D721Med (cell line): ENCODE measurements at regions not wholly inside any gene's neighbourhood (a gene's known extent, or its start where the extent isn't known, plus 50 kb on each side); places are given as distances from the start of the nearest gene placed in this dataset.

Experiments used
- DNase-seq: peaks from one replicate; pipeline ENCODE4 v3.0.0; 2011; ENCODE audit warnings: low spot score; ENCODE audit not compliant: insufficient read length
- FAIRE-seq: peaks from 2 replicates; lab custom pipeline; 2011; peaks lifted over from hg19 to GRCh38; lab: Jason Lieb, UNC
- TF ChIP-seq, protein P1 (sequence below): IDR thresholded peaks from 2 replicates; pipeline ENCODE4 v1.5.1; 2012; ENCODE audit warnings: mild to moderate bottlenecking, control low read depth; ENCODE audit not compliant: insufficient read depth; ENCODE audit errors: missing control alignments

DNA sequence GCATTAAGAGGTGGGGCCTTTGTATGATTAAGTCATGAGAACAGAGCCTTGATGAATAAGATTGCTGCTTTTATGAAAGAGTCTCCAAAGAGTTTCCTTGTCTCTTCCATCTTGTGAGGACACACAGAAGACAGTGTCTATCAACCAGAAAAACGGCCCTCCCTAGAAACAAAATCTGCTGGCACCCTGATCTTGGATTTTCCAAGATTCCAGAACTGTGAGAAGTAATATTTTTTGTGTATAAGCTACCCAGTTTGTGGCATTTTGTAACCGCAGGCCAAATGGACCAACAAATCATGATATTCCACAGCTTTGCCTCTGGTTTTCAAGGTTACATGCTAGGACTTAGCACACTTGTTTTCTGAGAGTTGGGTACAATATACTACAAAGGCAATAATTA lies 687.8 kb downstream of the TDRD15 start:
- no peak for FAIRE-seq
- TF ChIP-seq, protein P1, sequence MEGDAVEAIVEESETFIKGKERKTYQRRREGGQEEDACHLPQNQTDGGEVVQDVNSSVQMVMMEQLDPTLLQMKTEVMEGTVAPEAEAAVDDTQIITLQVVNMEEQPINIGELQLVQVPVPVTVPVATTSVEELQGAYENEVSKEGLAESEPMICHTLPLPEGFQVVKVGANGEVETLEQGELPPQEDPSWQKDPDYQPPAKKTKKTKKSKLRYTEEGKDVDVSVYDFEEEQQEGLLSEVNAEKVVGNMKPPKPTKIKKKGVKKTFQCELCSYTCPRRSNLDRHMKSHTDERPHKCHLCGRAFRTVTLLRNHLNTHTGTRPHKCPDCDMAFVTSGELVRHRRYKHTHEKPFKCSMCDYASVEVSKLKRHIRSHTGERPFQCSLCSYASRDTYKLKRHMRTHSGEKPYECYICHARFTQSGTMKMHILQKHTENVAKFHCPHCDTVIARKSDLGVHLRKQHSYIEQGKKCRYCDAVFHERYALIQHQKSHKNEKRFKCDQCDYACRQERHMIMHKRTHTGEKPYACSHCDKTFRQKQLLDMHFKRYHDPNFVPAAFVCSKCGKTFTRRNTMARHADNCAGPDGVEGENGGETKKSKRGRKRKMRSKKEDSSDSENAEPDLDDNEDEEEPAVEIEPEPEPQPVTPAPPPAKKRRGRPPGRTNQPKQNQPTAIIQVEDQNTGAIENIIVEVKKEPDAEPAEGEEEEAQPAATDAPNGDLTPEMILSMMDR = no peak
- no peak for DNase-seq

DNA sequence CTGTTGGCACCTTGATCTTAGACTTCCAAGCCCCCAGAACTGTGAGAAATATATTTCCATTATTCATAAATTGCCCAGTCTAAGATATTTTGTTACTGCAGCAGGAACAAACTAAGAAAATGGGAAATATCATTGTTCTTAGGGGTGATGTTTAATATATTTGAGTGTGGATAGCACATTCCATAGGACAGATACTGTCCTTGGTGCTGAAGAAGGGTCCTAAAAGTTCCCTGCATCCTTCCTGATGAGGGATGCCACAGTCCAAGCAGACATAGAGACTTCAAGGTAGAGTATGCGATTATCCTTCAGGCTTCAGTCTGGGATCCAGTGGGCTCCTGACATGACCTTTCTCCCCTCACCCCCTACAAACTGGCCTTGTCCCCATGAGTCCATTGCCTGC lies 689.0 kb downstream of the TDRD15 start:
- TF ChIP-seq, protein P1 = no peak
- DNase-seq (no peak), FAIRE-seq (no peak)

DNA sequence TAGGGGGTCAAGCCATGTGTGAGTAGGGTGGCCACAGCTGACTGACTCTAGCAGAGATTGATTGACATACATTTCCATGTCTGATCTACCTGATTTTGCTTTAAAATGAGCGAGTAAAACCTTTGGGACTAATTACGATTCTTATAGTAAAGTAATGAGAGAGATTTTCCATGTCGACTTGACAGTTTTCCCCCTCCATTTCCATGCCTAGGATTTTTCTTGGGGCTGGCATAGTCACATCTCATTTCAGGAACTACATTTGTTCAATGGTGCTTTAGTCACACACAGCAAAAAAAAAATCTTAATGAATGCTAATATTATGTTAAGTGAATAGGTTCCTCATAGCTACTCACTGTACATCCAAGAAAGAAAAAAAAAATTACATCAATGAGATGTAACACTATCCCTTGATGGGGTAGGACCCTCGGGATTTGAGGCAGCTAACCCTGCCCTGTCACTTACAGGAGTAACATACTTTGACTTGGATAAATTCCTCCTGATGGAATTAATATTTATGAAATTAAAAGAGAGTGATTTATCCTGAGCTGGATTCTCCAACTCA lies 690.9 kb downstream of the TDRD15 start:
- FAIRE-seq = no peak
- DNase-seq = no peak
- TF ChIP-seq, protein P1 = no peak

DNA sequence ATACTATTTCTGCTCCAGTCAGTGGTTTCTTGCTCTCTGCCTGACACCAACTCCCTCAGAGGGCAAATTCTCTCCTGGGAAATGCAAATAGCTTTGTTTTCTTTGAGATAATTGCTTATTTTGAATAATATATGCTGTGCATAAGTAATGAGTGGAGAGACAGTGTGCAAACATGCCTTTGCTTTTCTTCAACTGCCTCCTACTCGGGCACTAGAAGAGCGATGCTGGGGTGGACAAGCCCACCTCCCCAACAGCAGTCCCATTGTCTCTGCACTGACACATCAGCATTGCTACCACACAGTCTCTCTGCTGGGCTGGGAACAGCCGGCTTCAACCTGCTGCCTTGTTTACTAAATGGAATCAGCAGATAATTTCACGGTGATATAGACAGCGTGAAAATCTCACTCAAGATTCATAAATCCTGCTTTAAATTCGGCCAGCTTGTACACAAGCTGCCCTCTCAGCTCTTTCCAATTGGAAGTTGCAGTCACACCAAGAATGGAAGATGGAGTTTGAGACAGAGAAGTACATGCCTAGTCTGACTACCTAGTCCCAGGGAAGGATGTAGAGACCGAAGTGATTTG lies 694.5 kb downstream of the TDRD15 start:
- DNase-seq (no peak), FAIRE-seq (no peak)
- TF ChIP-seq, protein P1 = no peak

DNA sequence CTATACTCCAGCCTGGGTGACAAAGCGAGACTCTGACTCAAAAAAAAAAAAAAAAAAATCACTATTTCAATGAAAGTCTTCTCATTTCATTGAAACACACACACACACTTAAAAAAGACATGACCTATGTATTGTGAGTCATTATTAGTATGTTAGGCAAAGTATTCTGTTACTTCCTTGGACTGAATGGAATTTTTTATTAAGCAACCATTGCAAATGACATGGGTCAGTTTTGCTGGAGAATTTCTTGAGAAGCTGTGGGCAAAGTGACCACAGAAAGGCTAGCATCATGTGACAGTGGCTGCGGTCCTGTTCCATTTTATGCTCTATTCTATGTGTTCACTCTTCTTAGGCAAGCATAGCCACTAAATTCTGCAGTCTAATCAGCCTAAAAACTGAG lies 695.7 kb downstream of the TDRD15 start:
- DNase-seq = no peak
- TF ChIP-seq, protein P1 = no peak
- FAIRE-seq = no peak

DNA sequence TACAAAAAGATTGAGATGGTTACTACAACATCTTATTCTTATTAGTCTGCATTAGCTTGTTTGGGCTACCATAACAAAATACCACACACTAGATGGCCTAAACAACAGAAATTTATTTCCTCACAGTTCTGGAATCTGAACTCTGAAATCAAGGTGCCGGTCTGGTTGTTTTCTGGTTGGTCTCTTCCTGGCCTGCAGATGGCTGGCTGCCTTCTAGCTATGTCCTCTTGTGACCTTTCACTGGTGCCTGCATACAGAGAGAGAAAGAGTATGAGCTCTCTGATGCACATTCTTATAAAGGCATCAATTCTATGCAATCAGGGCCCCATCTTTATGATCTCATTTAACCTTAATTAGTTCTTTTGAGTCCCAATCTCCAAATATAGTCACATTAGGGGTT lies 696.5 kb downstream of the TDRD15 start:
- FAIRE-seq = no peak
- DNase-seq = no peak
- TF ChIP-seq, protein P1 = no peak

DNA sequence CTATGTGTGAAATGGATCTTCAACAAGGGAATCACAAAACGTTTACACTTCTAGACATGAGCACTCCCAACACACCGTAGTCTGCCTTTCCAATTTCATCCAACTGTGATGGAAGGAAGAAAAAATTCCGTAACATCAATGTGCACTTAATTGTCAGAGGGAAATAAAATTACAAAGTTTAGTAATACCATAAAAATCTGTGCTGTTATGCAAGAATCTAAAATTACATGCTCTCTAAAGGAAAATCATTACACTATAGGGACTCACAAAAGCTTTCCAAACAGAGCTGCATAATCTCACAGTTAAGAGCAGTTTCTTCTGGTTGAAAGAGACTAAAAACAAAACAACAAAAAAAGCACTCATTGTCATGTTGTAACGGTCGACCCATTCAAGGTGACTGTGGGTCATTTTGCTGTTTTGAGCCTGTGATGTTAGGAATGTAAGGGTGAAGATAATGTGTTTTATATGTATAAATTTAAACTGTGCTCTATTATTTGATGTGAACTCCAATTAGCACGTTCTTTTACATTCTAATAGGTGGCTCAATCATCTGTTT lies 698.0 kb downstream of the TDRD15 start:
- no peak for FAIRE-seq
- TF ChIP-seq, protein P1 = no peak

More for the DNA sequence above, 698.0 kb downstream of the TDRD15 start:
- DNase-seq = no peak
